H1 (cell line): ENCODE measurements at regions not wholly inside any gene's neighbourhood (a gene's known extent, or its start where the extent isn't known, plus 50 kb on each side); places are given as distances from the start of the nearest gene placed in this dataset.

ENCODE experiments used
- CTCF ChIA-PET: fragments of 300-600 bp; sonication (Branson Sonifier 250); formaldehyde crosslinking; loops from one replicate; lab custom pipeline; 2021; ENCODE audit not compliant: partially characterized antibody; lab: Charles Lee
- POLR2A ChIA-PET: fragments of 300-600 bp; sonication (Branson Sonifier 250); formaldehyde crosslinking; loops from one replicate; lab custom pipeline; 2021; ENCODE audit warnings: inconsistent platforms; ENCODE audit not compliant: partially characterized antibody; lab: Charles Lee
- DNase-seq, 2 experiments: peaks; one replicate each; pipeline versions ENCODE4 v3.0.0 to v3.0.0-alpha.2; 2010 to 2022; ENCODE audit warnings: low spot score in 2 of 2, low read depth in 1 of 2, mixed read lengths in 1 of 2
- FAIRE-seq: peaks from 2 replicates; lab custom pipeline; 2011; peaks lifted over from hg19 to GRCh38; lab: Jason Lieb, UNC
- H2AFZ ChIP-seq: 2 replicates; pipeline ENCODE4 v1.8.1; 2012; ENCODE audit warnings: low read length, inconsistent platforms
- H2AK5ac ChIP-seq: 2 replicates; pipeline ENCODE4 v1.6.1; 2013; ENCODE audit warnings: low read depth, low read length
- H2BK120ac ChIP-seq: replicated peaks from 2 replicates; pipeline ENCODE3; 2013; ENCODE audit warnings: low read depth, low read length, inconsistent platforms
- H2BK12ac ChIP-seq: 2 replicates; pipeline ENCODE4 v1.6.1; 2013; ENCODE audit warnings: low read depth, low read length
- H2BK15ac ChIP-seq: 2 replicates; pipeline ENCODE4 v1.6.1; 2013; ENCODE audit warnings: low read length
- H2BK20ac ChIP-seq: 2 replicates; pipeline ENCODE4 v1.6.1; 2013; ENCODE audit warnings: low read length
- H2BK5ac ChIP-seq: 2 replicates; pipeline ENCODE4 v1.6.1; 2013; ENCODE audit warnings: low read depth, low read length
- H3K14ac ChIP-seq: 2 replicates; pipeline ENCODE4 v1.6.1; 2013; ENCODE audit warnings: inconsistent platforms; ENCODE audit not compliant: insufficient read length
- H3K18ac ChIP-seq: 2 replicates; pipeline ENCODE4 v1.6.1; 2013; ENCODE audit warnings: low read length; ENCODE audit errors: extremely low read depth
- H3K23ac ChIP-seq: 2 replicates; pipeline ENCODE4 v1.6.1; 2013; ENCODE audit warnings: inconsistent platforms; ENCODE audit not compliant: insufficient read length
- H3K23me2 ChIP-seq: 2 replicates; pipeline ENCODE4 v1.6.1; 2013; ENCODE audit warnings: low read depth, low read length
- H3K27ac ChIP-seq: 2 replicates; pipeline ENCODE4 v1.6.1; 2011; ENCODE audit warnings: low read depth, low read length, inconsistent platforms
- H3K27me3 ChIP-seq, 4 experiments: replicated peaks in 1 of 4; 1 replicate in 1 of 4; 2 replicates in 3 of 4; pipeline versions ENCODE4 v1.6.1 to v1.8.1; 2011 to 2013; ENCODE audit warnings: low read length in 3 of 4, mild to moderate bottlenecking in 3 of 4, inconsistent platforms in 2 of 4, mixed read lengths in 2 of 4, moderate library complexity in 1 of 4; ENCODE audit not compliant: control insufficient read depth in 3 of 4, insufficient read depth in 3 of 4; ENCODE audit errors: extremely low read depth in 1 of 4
- H3K36me3 ChIP-seq, 4 experiments: 2 replicates each; pipeline versions ENCODE4 v1.6.1 to v1.8.1; 2011 to 2013; ENCODE audit warnings: mild to moderate bottlenecking in 4 of 4, low read length in 3 of 4, moderate library complexity in 2 of 4, control low read depth in 1 of 4, inconsistent platforms in 1 of 4; ENCODE audit not compliant: insufficient read depth in 4 of 4, control insufficient read depth in 2 of 4
- H3K4ac ChIP-seq: replicated peaks from 2 replicates; pipeline ENCODE3; 2013; ENCODE audit warnings: low read length, low read depth, mixed read lengths, inconsistent platforms; ENCODE audit not compliant: insufficient read length
- H3K4me1 ChIP-seq, 4 experiments: replicated peaks in 1 of 4; 1 replicate in 1 of 4; 2 replicates in 3 of 4; pipeline versions ENCODE4 v1.6.1 to v1.8.1; 2011 to 2013; ENCODE audit warnings: low read length in 3 of 4, inconsistent platforms in 2 of 4, mixed read lengths in 1 of 4; ENCODE audit not compliant: insufficient read depth in 4 of 4, control insufficient read depth in 3 of 4
- H3K4me2 ChIP-seq, 2 experiments: 2 replicates each; pipeline versions ENCODE4 v1.6.1 to v1.8.1; 2011 to 2013; ENCODE audit warnings: low read depth in 2 of 2, low read length in 2 of 2, control low read depth in 1 of 2, inconsistent platforms in 1 of 2, mild to moderate bottlenecking in 1 of 2; ENCODE audit not compliant: insufficient read depth in 1 of 2
- H3K4me3 ChIP-seq, 4 experiments: fragments of 200-600, 300-600 bp in 1 of 4; sonication (generic), shearing (Covaris generic), sonication (Bioruptor Twin) in 1 of 4; 2 replicates each; pipeline versions ENCODE4 v1.5.1 to v1.8.1; 2011 to 2016; ENCODE audit warnings: low read length in 4 of 4, low read depth in 3 of 4, control low read depth in 2 of 4, inconsistent platforms in 2 of 4, mild to moderate bottlenecking in 2 of 4, mixed read lengths in 1 of 4, moderate library complexity in 1 of 4; ENCODE audit not compliant: insufficient read depth in 2 of 4; ENCODE audit errors: extremely low read depth in 1 of 4
- H3K56ac ChIP-seq: replicated peaks from 2 replicates; pipeline ENCODE3; 2013; ENCODE audit warnings: low read depth, mild to moderate bottlenecking, mixed read lengths, low read length, inconsistent platforms; ENCODE audit not compliant: insufficient read length
- H3K79me1 ChIP-seq: 2 replicates; pipeline ENCODE4 v1.6.1; 2013; ENCODE audit warnings: low read depth, low read length, control low read depth
- H3K79me2 ChIP-seq, 2 experiments: 2 replicates each; pipeline versions ENCODE4 v1.6.1 to v1.8.1; 2012 to 2013; ENCODE audit warnings: low read length in 2 of 2, mild to moderate bottlenecking in 2 of 2, inconsistent platforms in 1 of 2; ENCODE audit not compliant: insufficient read depth in 2 of 2, control insufficient read depth in 1 of 2
- H3K9ac ChIP-seq, 4 experiments: replicated peaks in 1 of 4; 1 replicate in 1 of 4; 2 replicates in 3 of 4; pipeline versions ENCODE4 v1.6.1 to v1.8.1; 2011 to 2013; ENCODE audit warnings: low read depth in 3 of 4, low read length in 3 of 4, control low read depth in 2 of 4, mild to moderate bottlenecking in 2 of 4, moderate library complexity in 2 of 4, inconsistent platforms in 1 of 4; ENCODE audit errors: extremely low read depth in 1 of 4
- H3K9me3 ChIP-seq, 2 experiments: 2 replicates each; pipeline versions ENCODE4 v1.6.1 to v1.8.1; 2012 to 2013; ENCODE audit warnings: mild to moderate bottlenecking in 2 of 2, moderate library complexity in 2 of 2, control low read depth in 1 of 2, inconsistent platforms in 1 of 2, low read depth in 1 of 2, low read length in 1 of 2, mixed read lengths in 1 of 2; ENCODE audit not compliant: insufficient read depth in 2 of 2
- H4K20me1 ChIP-seq, 2 experiments: replicated peaks in 1 of 2; 2 replicates each; pipeline versions ENCODE3 to v1.8.1; 2011 to 2013; ENCODE audit warnings: inconsistent platforms in 2 of 2, low read length in 2 of 2, mild to moderate bottlenecking in 1 of 2; ENCODE audit not compliant: insufficient read depth in 2 of 2, control insufficient read depth in 1 of 2
- H4K5ac ChIP-seq: 2 replicates; pipeline ENCODE4 v1.6.1; 2013; ENCODE audit warnings: low read length, low read depth, mixed read lengths, inconsistent platforms; ENCODE audit not compliant: insufficient read length
- H4K8ac ChIP-seq: 2 replicates; pipeline ENCODE4 v1.8.0; 2013; ENCODE audit warnings: mild to moderate bottlenecking, moderate library complexity, low read length, inconsistent platforms; ENCODE audit not compliant: insufficient read depth; ENCODE audit errors: extremely low read depth
- H4K91ac ChIP-seq: replicated peaks from 2 replicates; pipeline ENCODE3; 2013; ENCODE audit warnings: low read length, mixed read lengths, inconsistent platforms; ENCODE audit not compliant: insufficient read length
- CHD1 ChIP-seq: IDR thresholded peaks from 2 replicates; pipeline ENCODE4 v1.6.1; 2012; ENCODE audit warnings: low read depth, low read length, improper control_type of control experiment
- CTBP2 ChIP-seq: IDR thresholded peaks from 2 replicates; pipeline ENCODE4 v1.7.0; 2011; ENCODE audit warnings: borderline replicate concordance, mild to moderate bottlenecking, moderate library complexity, mixed read lengths, low read length; ENCODE audit not compliant: insufficient read depth, insufficient read length
- FOSL1 ChIP-seq: IDR thresholded peaks from 2 replicates; pipeline ENCODE4 v1.6.1; 2011; ENCODE audit warnings: mild to moderate bottlenecking, low read depth, low read length, moderate library complexity; ENCODE audit not compliant: insufficient read depth
- HDAC2 ChIP-seq, 2 experiments: fragments of 300-600 bp in 1 of 2; sonication (generic) in 1 of 2; IDR thresholded peaks; 2 replicates each; pipeline ENCODE4 v1.6.1; 2011 to 2012; ENCODE audit warnings: low read depth in 2 of 2, low read length in 2 of 2, mild to moderate bottlenecking in 2 of 2, moderate library complexity in 2 of 2, borderline replicate concordance in 1 of 2, inconsistent platforms in 1 of 2
- JUND ChIP-seq: IDR thresholded peaks from 2 replicates; pipeline ENCODE4 v1.6.1; 2011; ENCODE audit warnings: mild to moderate bottlenecking, improper control_type of control experiment, low read length
- KDM5A ChIP-seq: fragments of 200-600 bp; IDR thresholded peaks from 2 replicates; pipeline ENCODE4 v1.7.1; 2012; ENCODE audit warnings: mild to moderate bottlenecking, low read length, inconsistent platforms, mixed read lengths
- MAFK ChIP-seq: IDR thresholded peaks from 2 replicates; pipeline ENCODE4 v1.6.1; 2012; ENCODE audit warnings: low read depth, mild to moderate bottlenecking, improper control_type of control experiment, low read length
- MAX ChIP-seq: IDR thresholded peaks from 2 replicates; pipeline ENCODE4 v1.6.1; 2012; ENCODE audit warnings: inconsistent platforms
- NANOG ChIP-seq: IDR thresholded peaks from 2 replicates; pipeline ENCODE4 v1.6.1; 2011; ENCODE audit warnings: low read length, low read depth, mild to moderate bottlenecking, inconsistent platforms; ENCODE audit not compliant: insufficient read depth, poor library complexity, severe bottlenecking
- RFX5 ChIP-seq: IDR thresholded peaks from 2 replicates; pipeline ENCODE4 v1.6.1; 2011; ENCODE audit warnings: low read depth, low read length, improper control_type of control experiment, borderline replicate concordance
- SIX5 ChIP-seq: IDR thresholded peaks from 2 replicates; pipeline ENCODE4 v1.6.1; 2011; ENCODE audit warnings: mild to moderate bottlenecking, low read depth, low read length
- SP1 ChIP-seq: IDR thresholded peaks from 2 replicates; pipeline ENCODE4 v1.6.1; 2011; ENCODE audit warnings: low read depth, low read length
- SP2 ChIP-seq: IDR thresholded peaks from 2 replicates; pipeline ENCODE4 v1.6.1; 2012; ENCODE audit warnings: mild to moderate bottlenecking, low read length, inconsistent platforms
- SP4 ChIP-seq: IDR thresholded peaks from 2 replicates; pipeline ENCODE4 v1.6.1; 2012; ENCODE audit warnings: low read length, inconsistent platforms
- SUZ12 ChIP-seq: fragments of 200-600 bp; sonication (generic); IDR thresholded peaks from 2 replicates; pipeline ENCODE4 v1.6.1; 2012; ENCODE audit warnings: mild to moderate bottlenecking, inconsistent platforms, low read length, moderate library complexity, mixed read lengths
- WGBS, 2 experiments: shearing (Covaris generic) in 1 of 2; methylation state at CpG; one replicate each; pipeline versions ENCODE4 v1.1.6 to v1.1.7; 2013 to 2015; ENCODE audit warnings: low lambda C conversion rate in 2 of 2, mixed read lengths in 2 of 2, inconsistent platforms in 1 of 2, low coverage in 1 of 2, missing lambda C conversion rate in 1 of 2; ENCODE audit not compliant: insufficient replicate concordance in 2 of 2, insufficient coverage in 1 of 2, insufficient read length in 1 of 2; ENCODE audit errors: extremely low coverage in 1 of 2, missing lambda C conversion rate in 1 of 2; 5-methylcytosine and 5-hydroxymethylcytosine counted together

DNA sequence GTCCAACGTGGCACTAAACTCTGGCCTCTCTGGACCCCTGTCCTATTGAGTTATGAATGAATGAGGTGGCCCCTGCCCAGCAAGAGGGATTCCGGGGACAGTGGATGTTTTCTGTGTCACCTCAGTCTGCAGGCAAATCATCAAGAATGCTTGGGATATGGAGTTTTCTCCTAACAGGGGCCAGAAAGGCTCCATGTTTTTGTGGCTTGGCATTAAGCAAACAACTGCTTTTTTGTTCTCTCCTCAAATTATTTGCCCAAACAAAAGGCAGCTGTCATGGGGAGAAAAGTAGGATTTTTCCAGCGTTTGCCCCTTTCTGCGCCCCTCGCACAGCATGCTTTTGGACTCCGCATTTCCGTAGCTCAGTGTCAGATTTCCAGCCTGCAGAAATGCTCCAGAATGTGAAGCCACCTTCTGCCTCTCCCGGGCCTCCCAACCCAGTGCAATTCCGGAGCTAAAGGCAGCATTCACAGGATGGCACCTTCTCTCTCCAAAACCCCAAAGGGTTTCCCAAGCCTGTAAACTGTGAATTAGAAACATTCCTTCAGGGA, 553.3 kb downstream of the CCDC171 start:
- 83% methylated on average over 9 of the region's 9 CpGs; no CpG with 5 or more reads in 1 of the 2 experiments for WGBS, 2 experiments
- no peak overlapping the region for H2BK20ac ChIP-seq
- no peak overlapping the region for H2BK15ac ChIP-seq
- H3K14ac ChIP-seq, result no peak overlapping the region
- no peak overlapping the region for H3K18ac ChIP-seq
- no peak overlapping the region for H2AFZ ChIP-seq
- no peak overlapping the region for H3K56ac ChIP-seq
- no peaks in the 10 kb centered on the region for H3K9me3 ChIP-seq
- H3K4me1 ChIP-seq, result peaks cover 0 to 4% (median 0%) of the 10 kb centered on the region in 4 experiments; a peak in 1 of 7 replicates
- ChIA-PET CTCF (no interaction called here), POLR2A (no interaction called here)
- no peak overlapping the region for H2BK5ac ChIP-seq
- DNase-seq (no peak), FAIRE-seq (no peak)
- no peak overlapping the region for H4K5ac ChIP-seq
- no peak overlapping the region for H4K8ac ChIP-seq
- H4K91ac ChIP-seq, result no peak overlapping the region
- H3K4me2 ChIP-seq, result no peak overlapping the region; a peak in 1 of 4 replicates
- no peak overlapping the region for H3K23ac ChIP-seq
- no peaks in the 10 kb centered on the region; the same call in 1 of the 2 replicates for H3K23me2 ChIP-seq
- no peak overlapping the region for H3K4me3 ChIP-seq
- no peaks in the 10 kb centered on the region for H3K27me3 ChIP-seq
- H3K4ac ChIP-seq, result no peak overlapping the region
- H3K79me1 ChIP-seq, result no peaks in the 10 kb centered on the region
- H2AK5ac ChIP-seq, result no peak overlapping the region
- no peaks in the 10 kb centered on the region for H3K79me2 ChIP-seq
- no peak overlapping the region for H2BK12ac ChIP-seq
- H4K20me1 ChIP-seq, result no peaks in the 10 kb centered on the region
- no peaks in the 10 kb centered on the region for H3K36me3 ChIP-seq
- H2BK120ac ChIP-seq, result no peak overlapping the region
- H3K27ac ChIP-seq, result no peak overlapping the region
- H3K9ac ChIP-seq, result no peak overlapping the region
- TF ChIP-seq SUZ12 (no peak), MAX (no peak), FOSL1 (no peak), NANOG (no peak), KDM5A (no peak), SIX5 (no peak), HDAC2 (IDR thresholded peaks at IDR 0.05; ENCODE audit: borderline replicate concordance in 1 of 2, low read depth in 2 of 2, low read length in 2 of 2) (no peak), MAFK (no peak), JUND (no peak), SP1 (no peak), SP2 (no peak), CTBP2 (no peak), RFX5 (no peak), CHD1 (no peak), SP4 (no peak)
